Suprapubic skin (tissue), 3 donors: ENCODE measurements at regions not wholly inside any gene's neighbourhood (a gene's known extent, or its start where the extent isn't known, plus 50 kb on each side); places are given as distances from the start of the nearest gene placed in this dataset.

ENCODE experiments used
- POLR2A ChIP-seq, 2 donors: fragments of 450-650 bp; IDR thresholded peaks; one replicate each; pipeline ENCODE4 v1.6.1; 2017; ENCODE audit warnings: antibody characterized with exemption in 2 of 2, mild to moderate bottlenecking in 2 of 2, moderate library complexity in 2 of 2
- TF ChIP-seq, protein P1 (sequence below), 2 donors: fragments of 200-600 bp in 1 of 2; fragments of 450-650 bp in 1 of 2; sonication (generic) in 1 of 2; IDR thresholded peaks; one replicate each; pipeline ENCODE4 v1.5.1; 2016 to 2019; ENCODE audit warnings: antibody characterized with exemption in 2 of 2, mild to moderate bottlenecking in 1 of 2, moderate library complexity in 1 of 2

DNA sequence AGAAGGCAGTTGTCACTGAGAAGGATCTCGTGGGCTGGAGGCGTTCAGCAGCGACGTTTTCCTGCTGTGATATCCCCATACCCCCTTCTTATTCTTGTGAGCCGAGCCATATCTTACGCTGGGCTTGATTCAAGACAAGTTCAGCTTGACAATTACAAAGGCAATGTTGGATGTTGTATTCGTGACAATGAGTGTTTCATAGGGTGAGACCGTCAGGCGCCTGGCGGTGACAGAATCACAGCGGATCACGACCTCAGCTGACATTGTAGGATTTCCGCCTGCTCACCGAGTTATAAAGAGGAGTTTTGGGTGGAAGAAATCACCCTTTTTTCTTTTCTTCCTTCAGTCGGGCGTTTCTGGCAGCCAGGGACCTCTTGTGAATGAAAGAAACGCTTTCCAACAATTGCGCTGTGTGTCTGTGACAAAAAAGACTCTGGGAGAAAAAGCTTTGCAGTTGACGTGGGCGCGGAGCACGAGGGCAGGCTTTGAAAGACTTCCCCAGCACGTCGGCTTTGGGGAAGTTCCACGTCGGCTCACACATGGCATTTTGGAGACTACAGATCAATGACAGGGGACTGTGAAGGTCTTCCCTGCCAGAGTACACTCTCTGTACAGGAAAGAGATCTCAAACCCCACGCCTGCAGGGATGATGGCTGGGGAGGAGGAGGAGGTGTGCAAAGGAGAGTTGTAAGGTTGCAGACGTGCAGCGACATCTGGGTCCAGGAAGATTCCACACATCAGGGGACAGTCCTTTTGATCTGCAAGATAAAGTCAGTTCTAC is 135.4 kb downstream of the CRLF2 start:
- TF ChIP-seq, protein P1, sequence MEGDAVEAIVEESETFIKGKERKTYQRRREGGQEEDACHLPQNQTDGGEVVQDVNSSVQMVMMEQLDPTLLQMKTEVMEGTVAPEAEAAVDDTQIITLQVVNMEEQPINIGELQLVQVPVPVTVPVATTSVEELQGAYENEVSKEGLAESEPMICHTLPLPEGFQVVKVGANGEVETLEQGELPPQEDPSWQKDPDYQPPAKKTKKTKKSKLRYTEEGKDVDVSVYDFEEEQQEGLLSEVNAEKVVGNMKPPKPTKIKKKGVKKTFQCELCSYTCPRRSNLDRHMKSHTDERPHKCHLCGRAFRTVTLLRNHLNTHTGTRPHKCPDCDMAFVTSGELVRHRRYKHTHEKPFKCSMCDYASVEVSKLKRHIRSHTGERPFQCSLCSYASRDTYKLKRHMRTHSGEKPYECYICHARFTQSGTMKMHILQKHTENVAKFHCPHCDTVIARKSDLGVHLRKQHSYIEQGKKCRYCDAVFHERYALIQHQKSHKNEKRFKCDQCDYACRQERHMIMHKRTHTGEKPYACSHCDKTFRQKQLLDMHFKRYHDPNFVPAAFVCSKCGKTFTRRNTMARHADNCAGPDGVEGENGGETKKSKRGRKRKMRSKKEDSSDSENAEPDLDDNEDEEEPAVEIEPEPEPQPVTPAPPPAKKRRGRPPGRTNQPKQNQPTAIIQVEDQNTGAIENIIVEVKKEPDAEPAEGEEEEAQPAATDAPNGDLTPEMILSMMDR (IDR thresholded peaks at IDR 0.05): no peak
- TF ChIP-seq POLR2A (IDR thresholded peaks at IDR 0.05): no peak
